Hematopoietic multipotent progenitor cell (in vitro differentiated cells): ENCODE measurements at regions not wholly inside any gene's neighbourhood (a gene's known extent, or its start where the extent isn't known, plus 50 kb on each side); places are given as distances from the start of the nearest gene placed in this dataset.

Experiments used
- DNase-seq, 3 donors: peaks; one replicate each; pipeline ENCODE4 v3.0.0-alpha.2; 2011 to 2015; ENCODE audit warnings: low read depth in 2 of 3, low spot score in 2 of 3

DNA sequence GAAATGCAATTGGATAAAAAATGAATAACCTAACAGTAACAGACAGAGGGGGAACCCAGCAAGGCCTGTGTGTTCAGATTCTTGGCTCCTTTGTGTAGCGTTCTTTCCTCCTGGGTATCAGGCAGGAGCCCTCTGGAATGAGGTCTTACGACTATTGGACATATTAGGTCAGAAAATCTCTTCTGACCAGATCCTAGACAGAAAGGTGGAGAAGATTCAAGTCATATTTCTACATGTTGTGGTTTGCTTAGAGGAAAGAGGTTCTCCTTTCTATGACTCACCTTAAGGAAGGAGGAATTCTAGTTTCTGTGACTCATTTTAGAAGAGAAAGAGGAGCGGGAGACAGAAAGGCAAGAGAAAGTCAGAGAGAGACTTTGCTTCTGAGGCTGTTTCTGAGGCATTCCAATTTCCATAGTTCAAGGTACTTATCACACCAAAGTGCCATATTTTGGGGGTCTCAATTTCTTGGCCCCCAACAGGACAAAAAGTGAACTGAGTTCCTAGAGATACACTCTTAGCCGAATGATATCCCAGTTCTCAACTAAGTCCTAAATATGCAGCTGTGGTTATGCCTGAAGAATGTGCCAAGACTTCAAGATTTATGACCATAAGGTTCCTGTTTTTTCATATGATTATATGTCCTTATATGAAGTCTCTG is 618.6 kb downstream of the ZEB2 start:
- DNase-seq = peak in 2 of 3 donors; percentile 22 to 75

DNA sequence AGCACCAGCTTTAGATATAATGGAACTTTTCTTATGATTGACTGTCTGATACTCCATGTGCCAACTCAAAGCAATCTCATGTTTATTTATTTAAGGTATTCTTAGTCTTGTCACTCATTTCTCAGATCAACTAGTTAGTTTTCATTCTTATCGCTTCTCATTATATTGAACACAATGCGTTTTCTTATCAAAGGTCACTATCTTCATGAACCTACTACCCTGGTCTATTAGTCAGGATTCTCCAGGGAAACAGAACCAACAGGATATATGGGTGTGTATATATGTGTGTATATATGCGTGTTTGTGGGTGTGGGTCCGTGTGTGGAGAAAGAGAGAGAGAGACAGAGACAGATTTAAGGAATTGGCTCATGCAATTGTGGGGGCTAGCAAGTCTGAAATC is 619.9 kb downstream of the ZEB2 start:
- no peak for DNase-seq

DNA sequence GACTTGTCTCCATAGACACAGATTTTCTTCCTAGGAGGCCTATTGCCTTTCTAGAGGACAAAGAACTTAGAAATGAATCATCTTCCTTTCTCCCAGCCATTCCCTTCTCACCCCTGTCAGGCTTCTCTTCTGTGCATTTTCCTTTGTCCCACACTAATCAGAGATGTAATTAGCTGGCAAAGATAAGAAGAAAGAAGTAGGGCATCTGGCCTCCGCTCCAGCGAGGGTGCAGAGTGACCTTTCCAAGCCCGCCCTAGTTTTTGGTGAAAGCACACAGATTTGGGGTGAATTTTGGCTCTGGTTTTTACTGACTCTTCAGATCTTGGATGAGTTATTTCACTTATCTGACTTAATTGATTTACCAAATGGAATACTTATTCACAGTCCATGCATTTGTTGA is 626.5 kb downstream of the ZEB2 start:
- DNase-seq = no peak

DNA sequence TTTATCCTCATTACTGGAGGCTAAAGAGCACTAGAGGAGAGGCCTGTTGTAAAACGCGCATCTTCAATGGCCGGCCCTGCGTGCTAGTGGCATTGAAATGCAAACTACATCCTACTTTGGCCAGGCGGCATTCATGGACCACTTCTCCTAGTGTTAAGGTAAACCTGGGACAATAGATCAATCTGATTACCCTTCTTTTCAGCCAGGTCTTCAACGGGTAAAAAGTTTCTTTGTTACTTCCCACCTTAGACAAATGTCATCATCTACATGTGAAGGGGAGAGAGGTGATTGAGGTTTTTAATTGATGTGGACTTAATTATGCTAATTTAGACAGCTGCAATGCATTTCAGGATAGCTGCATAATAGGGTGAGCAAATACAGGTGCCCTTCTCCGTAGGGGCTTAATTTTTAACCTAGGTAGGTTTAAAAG is 628.0 kb downstream of the ZEB2 start:
- DNase-seq = no peak

DNA sequence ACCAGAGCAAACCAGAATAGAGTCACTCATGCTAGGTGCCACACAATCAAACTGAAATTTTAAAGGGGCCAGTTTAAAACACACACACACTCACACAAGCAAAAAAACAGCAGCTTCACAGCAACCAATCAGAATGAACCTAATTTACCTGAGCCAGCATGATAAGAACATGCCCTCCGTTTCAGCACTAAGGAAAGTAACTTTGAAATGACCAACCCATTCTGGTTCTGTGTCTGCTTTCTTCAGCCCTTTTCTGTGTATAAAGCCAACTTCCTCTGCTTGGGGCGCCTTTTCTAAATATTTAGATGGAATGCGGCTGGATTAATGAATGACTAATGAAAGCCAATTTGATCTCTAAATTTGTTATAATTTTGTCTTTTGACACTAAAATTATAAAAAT is 629.1 kb downstream of the ZEB2 start:
- no peak for DNase-seq

DNA sequence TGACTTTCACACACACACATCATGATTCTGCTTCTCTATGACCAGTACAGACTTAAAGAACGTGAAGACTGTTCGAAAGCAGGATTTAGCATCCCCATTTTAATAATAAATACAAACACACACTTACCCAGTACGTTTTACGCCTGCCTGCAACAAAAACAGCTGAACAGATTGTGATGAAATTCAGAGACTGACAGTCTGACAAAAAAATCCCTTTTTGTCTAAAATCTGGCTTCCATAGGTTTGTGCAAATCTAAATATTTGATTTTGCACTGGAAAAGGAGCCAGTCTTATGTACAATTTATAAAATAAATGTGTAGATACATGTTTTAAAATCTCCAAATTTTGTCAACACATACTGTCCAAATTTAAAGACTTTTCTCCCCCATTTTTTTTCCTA is 630.7 kb downstream of the ZEB2 start:
- DNase-seq = no peak

DNA sequence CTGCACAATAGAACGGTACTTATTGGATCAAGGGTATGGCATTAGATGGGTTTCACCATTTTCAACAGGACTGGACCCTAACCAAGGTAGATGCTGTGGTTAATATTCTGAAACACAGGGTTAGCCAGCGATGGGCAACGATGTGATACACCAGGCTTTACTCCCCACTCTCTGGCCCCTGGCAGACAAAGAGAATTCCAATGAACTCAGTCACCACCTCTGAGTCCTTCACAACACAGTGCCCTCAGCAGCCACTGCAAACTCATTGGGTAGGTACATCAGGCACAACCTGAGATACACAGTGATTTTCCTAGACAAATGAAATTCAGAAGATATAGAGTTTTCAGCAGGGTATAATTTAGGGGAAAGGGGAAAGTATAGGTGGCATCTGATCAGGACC is 634.5 kb downstream of the ZEB2 start:
- no peak for DNase-seq

DNA sequence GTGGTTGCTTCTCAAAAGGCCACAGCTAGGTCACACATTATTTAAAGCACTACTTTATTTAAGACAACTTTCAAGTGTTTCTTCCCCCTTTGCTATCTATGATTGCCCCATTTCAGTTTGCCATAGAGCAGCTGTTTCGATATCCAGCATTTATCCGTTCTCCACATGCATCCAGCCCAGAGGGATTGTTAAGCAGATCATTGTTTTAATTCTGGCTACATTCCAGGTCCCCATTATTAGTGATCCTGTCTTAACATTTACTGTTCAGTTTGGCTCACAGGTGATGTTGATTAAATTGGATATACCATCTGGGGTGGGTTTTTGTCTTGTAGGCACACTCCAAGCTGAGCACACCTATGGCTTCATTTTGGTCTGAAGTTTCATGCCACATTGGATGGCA is 638.7 kb downstream of the ZEB2 start:
- no peak for DNase-seq

DNA sequence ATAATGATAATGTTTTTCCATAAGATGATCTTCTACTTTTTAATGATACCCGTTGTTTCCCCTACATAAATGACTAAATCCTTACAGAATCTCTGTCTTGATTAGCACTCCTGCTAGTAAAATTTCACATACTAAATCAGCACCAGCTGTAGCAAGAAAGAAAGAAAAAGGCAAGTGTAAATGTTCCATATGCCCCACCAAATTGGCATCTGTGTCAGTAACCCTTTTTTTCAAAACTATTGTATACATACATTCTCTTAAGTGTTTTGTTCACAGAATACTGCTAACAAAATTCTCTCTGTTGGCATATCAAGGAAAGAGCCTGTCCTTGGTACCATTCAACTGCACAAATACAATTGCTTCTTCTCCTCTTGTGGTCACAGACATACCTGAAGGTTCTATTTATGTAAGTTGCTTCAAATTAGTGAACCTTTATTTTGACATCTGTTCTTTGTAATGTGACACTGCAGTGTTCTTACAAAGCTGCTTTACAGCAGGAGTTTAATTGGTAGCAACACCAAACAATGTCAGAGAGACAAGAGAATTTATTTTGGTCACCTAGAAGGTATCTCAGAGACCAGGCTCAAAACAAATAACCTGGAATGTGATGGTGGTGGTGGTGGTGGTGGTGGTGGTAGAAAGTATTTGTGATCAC is 641.9 kb downstream of the ZEB2 start:
- DNase-seq = no peak

DNA sequence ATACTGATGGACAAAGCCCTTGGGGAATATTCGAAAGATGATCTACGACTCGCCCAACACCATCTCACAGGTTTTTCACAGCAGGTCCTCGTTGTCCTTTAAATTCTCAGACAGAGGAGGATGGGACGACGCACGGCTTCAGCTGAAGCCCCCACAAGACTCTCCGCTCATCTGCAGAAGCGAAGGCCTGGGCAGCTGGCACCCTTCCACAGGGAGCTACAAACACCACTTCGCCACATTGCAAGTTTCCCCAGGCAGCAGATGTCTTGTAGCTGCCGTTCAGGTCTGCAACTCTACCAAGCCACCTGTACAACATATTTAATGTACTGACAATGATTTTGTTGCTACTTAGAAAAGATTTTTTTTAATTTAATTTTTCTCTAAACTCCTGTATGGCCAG is 642.9 kb downstream of the ZEB2 start:
- DNase-seq = no peak

DNA sequence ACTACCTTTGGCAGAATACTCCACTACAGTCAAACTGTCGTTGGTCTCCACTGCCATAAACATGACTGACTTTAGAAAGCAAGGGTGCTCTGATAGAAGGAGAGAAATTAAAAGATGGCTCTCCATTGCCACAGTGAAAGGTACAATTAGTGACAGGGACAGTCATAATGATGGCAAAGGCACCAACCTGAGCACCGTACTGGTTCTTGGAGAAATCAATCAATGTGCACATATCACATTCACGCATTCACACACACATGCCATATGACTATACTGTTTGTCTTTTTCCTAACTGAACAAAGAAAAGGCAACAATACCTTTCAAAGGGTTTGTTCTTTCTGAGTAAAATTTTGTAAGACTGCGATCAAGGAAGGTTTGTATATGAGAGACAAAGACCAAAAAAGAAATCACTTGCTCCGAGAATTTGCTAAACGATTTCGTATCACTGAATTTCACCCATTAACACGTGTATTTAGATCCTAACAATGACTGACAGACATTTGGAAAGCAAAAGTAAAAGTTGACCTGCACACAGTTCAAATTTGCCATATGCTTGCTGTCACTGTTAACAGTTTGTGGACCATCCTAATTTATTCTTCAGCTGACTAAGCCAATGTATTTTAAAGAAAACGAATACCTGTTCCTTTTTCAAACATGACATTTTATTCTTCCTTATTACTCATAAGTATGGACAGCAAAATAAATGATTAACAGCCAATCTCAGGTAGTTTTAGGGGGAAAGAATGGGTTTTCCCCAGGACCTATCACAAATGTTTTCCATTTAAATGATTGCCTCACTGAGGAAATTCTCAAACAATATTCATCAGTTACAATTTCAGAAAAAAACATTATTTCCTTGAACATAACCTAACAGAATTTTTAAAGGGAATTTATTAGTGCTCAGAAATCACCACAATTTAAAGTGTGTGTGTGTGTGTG is 644.4 kb downstream of the ZEB2 start:
- DNase-seq = no peak

DNA sequence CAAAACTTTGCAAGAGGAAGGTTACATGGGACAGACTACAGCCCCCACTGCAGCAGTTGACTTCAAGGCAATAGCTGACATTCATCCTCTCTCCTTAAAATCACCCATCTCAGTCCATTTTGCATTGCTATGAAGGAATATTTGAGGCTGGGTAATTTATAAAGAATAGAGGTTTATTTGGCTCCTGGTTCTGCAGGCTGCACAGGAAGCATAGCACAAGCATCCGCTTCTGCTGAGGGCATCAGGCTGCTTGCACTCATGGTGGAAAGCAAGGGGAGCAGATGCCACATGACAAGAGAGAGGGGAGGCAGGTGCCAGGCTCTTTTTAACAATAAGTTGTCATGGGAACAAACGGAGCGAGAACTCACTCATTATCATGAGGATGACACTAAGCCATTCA is 646.0 kb downstream of the ZEB2 start:
- no peak for DNase-seq

DNA sequence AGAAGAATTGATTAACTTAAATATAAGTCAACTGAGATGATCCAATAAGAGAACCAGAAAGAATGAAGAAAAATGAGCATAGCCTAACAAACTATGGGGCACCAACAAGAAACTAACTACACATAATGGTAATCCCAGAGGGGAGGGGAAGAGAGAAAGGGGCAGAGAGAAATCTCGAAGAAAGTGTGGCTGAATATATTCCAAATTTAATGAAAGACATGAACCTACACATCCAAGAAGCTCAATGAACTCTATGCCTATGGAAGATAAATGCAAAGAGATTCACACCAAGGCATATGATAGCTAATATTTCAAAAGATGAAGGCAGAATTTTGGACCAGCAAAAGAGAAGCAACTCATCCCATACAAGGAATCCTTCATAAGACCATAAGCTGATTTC is 649.2 kb downstream of the ZEB2 start:
- no peak for DNase-seq

DNA sequence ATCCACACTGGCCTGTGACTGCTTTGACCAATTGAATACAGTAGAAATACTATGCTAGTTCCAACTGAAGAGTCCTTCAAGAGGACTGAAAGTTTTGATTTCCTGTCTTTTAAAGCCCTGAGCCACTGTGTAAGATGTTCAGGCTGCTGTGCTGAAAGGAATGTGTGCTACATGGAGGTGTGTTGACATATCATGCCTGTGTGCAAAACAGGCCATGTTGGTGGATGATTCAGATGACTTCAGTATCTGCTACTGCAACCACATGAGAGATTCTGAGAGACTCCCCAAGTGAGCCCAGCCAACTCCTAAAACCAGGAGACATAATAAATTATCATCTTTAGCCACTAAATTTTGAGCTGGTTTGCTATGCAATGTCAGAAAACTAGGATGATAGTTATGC is 662.9 kb downstream of the ZEB2 start:
- DNase-seq = no peak

DNA sequence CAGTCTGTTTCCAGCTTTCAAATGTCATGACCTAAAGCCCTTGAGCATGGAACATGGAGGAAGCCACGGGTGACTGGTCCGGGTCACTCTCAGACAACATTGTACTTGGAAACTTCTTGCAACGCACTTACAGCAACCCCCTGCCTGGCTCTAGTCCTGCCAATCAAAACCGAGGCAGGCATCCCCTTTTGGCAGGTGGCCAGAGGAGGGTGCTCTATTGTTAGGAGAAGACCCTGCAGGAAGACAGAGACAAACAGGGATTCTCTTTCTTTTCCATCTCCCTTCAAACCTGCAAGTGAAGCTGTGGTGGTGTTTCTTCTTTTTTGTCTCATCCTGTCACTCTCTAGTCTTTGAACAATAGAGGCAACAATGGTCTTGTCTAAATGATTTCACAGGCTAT is 667.2 kb downstream of the ZEB2 start:
- DNase-seq = no peak

DNA sequence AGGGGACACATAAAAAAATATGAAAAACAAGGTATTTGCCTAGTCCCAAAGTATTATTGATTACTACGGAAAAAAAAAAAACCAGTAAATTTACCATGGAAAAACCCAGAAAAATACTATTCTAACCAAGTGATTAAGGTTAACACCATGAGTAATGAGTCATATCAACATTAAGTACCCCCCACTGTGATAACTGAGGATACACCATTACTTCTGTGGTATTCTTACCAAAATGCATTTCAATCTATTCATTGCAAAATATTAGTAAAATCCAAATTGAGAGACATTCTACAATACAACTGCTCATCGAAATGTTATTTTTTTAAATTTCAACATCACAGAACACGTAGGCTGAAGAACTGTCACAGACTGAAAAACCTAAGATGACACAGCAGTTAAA is 669.8 kb downstream of the ZEB2 start:
- DNase-seq = no peak

DNA sequence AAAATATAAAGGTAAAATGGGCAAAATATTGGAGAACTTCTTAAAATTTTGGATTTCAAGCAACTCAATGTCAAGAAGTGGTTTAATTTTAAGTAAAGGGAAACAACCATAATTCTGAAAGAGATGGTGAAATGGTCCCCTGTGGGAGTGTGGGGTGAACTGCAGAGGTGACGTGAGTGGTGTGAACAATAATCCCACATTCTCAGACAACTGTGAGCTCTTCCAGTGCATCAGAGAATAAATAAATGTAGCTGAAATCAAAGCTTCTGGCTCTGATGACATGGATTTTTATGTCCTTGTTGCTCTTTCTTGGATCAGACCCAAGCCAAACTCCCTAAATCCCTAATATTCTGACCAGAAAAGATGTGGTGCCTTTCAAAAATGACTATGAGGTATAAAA is 672.7 kb downstream of the ZEB2 start:
- no peak for DNase-seq

DNA sequence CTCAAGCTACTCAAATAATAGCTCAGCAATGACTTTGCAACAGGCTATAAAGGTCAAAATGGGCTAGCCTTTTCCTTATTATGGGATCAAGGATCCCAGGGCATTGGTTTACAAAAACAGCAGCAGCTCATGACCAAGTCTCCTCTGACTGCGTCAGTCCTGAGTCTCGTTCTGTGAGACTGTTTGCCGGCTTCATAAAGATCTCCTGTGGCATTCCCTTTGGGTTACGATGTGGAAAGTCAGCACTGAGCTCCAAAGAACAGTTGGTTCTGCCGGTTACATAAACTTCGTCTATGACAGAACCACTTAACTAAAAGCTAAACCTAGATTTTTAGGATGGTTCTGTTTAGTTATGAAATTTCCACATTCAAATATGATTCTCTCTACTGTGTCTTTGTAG is 674.9 kb downstream of the ZEB2 start:
- DNase-seq = no peak

DNA sequence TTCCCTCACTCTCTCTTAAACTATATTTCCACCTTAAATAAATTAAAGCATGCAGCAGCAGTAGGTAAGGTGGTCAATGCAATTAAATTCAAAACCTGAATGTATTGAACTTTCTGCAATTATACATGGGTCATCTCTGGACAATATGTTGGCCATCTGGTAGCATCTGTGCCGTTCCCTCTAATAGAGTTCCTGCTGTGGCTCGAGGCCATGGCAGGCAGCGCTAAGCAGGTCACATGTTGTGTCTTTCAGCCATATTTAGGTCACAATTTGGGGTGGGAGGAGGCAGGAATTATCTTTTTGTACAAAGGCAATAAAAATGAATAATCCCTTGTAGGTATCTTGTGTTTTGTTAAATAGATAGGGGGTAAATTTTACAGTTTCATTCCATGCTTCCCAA is 676.2 kb downstream of the ZEB2 start:
- no peak for DNase-seq

DNA sequence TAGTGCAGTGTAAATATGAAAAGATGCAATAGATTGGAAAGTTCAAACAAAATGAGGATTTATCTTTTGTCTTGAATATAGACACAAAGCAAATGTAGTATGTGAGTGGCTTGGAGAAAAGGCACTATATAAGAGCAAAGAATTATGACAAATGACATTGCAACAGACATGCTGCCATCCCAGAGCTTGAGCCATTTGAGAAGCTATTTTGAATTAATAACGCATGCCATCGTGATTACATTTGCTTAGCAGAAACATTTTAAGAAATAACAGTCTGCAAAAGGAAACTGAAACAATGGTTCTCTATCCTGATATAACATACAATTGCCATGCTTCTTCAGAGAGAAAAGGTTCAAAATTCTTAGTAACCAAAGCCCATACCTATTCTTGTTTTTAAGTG is 677.1 kb downstream of the ZEB2 start:
- no peak for DNase-seq

DNA sequence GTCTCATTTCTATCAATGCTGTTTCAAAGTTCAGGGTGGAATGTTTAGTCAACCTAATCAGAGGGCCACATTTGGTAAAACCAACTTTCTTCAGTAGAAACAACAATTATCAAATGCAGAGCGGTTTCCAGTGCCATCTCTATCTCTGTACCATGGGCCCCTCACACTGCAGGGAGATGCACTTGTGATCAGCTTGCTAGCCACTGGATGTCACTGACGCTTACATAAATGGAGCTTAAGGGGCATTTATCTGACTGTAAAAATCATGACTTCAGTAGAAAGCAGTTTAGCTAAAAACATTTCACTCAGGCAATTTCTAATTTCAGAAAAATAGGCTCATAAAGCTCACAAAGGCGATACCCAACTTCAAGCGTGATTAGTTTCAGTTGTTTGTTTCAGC is 678.0 kb downstream of the ZEB2 start:
- DNase-seq = peak in 1 of 3 donors; percentile 36

DNA sequence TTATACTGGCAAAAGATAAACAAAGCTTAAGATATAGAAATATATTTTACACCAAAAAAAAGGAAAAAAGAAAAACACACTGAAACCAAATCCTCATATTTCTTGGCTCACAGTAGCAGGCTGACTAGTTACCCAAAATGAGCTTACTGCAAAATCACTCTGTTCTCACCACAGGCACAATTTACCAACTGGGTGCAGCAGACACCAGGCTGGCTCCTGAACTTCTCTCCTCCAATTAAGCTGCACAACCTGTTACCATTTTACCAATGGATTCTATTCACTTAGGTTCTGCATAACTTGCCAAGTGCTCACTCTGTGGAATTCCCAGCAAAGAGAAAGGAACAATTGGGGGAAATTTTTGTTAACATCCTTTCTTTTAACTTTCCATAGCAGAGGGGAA is 679.3 kb downstream of the ZEB2 start:
- DNase-seq = no peak
